Neural cell (in vitro differentiated cells): ENCODE measurements at regions not wholly inside any gene's neighbourhood (a gene's known extent, or its start where the extent isn't known, plus 50 kb on each side); places are given as distances from the start of the nearest gene placed in this dataset.

Experiments used
- H2AFZ ChIP-seq: fragments of 200-600, 300-800 bp; sonication (generic), shearing (Covaris generic); 2 replicates; pipeline ENCODE4 v1.6.0; 2014; ENCODE audit warnings: low read depth, mild to moderate bottlenecking, antibody characterized with exemption, low read length, moderate library complexity
- H3F3A ChIP-seq: fragments of 200-600 bp; shearing (Covaris generic); 2 replicates; pipeline ENCODE4 v1.6.1; 2016; ENCODE audit warnings: mild to moderate bottlenecking, moderate library complexity, mixed read lengths, antibody characterized with exemption, low read length; ENCODE audit not compliant: insufficient read depth, poor library complexity, severe bottlenecking
- H3K27ac ChIP-seq: fragments of 200-600, 300-800 bp; sonication (generic), shearing (Covaris generic); 2 replicates; pipeline ENCODE4 v1.5.1; 2014; ENCODE audit warnings: mild to moderate bottlenecking, low read length, moderate library complexity
- H3K27me3 ChIP-seq: fragments of 300-800, 200-600 bp; sonication (generic), shearing (Covaris generic); 2 replicates; pipeline ENCODE4 v1.6.0; 2014; ENCODE audit warnings: mild to moderate bottlenecking, low read depth, low read length, moderate library complexity; ENCODE audit not compliant: insufficient read depth
- H3K36me3 ChIP-seq: fragments of 300-800, 200-600 bp; sonication (generic), shearing (Covaris generic); 2 replicates; pipeline ENCODE4 v1.5.1; 2014; ENCODE audit warnings: mild to moderate bottlenecking, antibody characterized with exemption, low read length, moderate library complexity; ENCODE audit not compliant: insufficient read depth
- H3K4me2 ChIP-seq: fragments of 300-800, 200-600 bp; sonication (generic), shearing (Covaris generic); 2 replicates; pipeline ENCODE4 v1.6.0; 2014; ENCODE audit warnings: mild to moderate bottlenecking, low read length
- H3K4me3 ChIP-seq: fragments of 300-800, 200-600 bp; sonication (generic), shearing (Covaris generic); 2 replicates; pipeline ENCODE4 v1.5.1; 2014; ENCODE audit warnings: mild to moderate bottlenecking, low read length, moderate library complexity
- H3K79me2 ChIP-seq: fragments of 200-600 bp; shearing (Covaris generic); replicated peaks from 2 replicates; pipeline ENCODE4 v1.6.0; 2014; ENCODE audit warnings: mild to moderate bottlenecking, low read length, moderate library complexity; ENCODE audit not compliant: insufficient read depth
- H3K9ac ChIP-seq: fragments of 300-800, 200-600 bp; sonication (generic), shearing (Covaris generic); 2 replicates; pipeline ENCODE4 v1.6.1; 2016; ENCODE audit warnings: mild to moderate bottlenecking, low read length, mixed read lengths
- H3K9me2 ChIP-seq: fragments of 200-600 bp; shearing (Covaris generic); 2 replicates; pipeline ENCODE4 v1.6.1; 2016; ENCODE audit warnings: mild to moderate bottlenecking, low read length, mixed read lengths; ENCODE audit not compliant: insufficient read depth
- H3K9me3 ChIP-seq: fragments of 200-600, 300-800 bp; sonication (generic), shearing (Covaris generic); 2 replicates; pipeline ENCODE4 v1.6.1; 2016; ENCODE audit warnings: mild to moderate bottlenecking, mixed run types, low read length, moderate library complexity, mixed read lengths
- H4K20me1 ChIP-seq: fragments of 200-600 bp; shearing (Covaris generic); 2 replicates; pipeline ENCODE4 v1.6.1; 2016; ENCODE audit warnings: mild to moderate bottlenecking, mixed run types; ENCODE audit not compliant: insufficient read depth
- EP300 ChIP-seq: fragments of 450-650 bp; conservative IDR thresholded peaks from 2 replicates; pipeline ENCODE4 v1.6.1; 2014; ENCODE audit warnings: antibody characterized with exemption, mild to moderate bottlenecking, moderate library complexity; ENCODE audit not compliant: poor library complexity, severe bottlenecking
- EZH2 ChIP-seq: fragments of 200-600, 300-800 bp; shearing (Covaris generic), sonication (generic); IDR thresholded peaks from 2 replicates; pipeline ENCODE4 v1.6.1; 2014; ENCODE audit warnings: antibody characterized with exemption, low read length, borderline replicate concordance, mild to moderate bottlenecking; ENCODE audit not compliant: insufficient read depth, poor library complexity, severe bottlenecking
- MXI1 ChIP-seq: fragments of 450-650 bp; conservative IDR thresholded peaks from 2 replicates; pipeline ENCODE4 v1.6.1; 2014; ENCODE audit warnings: antibody characterized with exemption, mild to moderate bottlenecking; ENCODE audit not compliant: poor library complexity, severe bottlenecking
- POLR2AphosphoS5 ChIP-seq: IDR thresholded peaks from 2 replicates; pipeline ENCODE4 v1.6.1; 2012
- RAD21 ChIP-seq: fragments of 450-650 bp; conservative IDR thresholded peaks from 2 replicates; pipeline ENCODE4 v1.6.1; 2014; ENCODE audit warnings: antibody characterized with exemption, mild to moderate bottlenecking, moderate library complexity
- SMC3 ChIP-seq: fragments of 450-650 bp; conservative IDR thresholded peaks from 2 replicates; pipeline ENCODE4 v1.6.1; 2014; ENCODE audit warnings: antibody characterized with exemption, mild to moderate bottlenecking, moderate library complexity; ENCODE audit not compliant: poor library complexity
- TAF1 ChIP-seq: IDR thresholded peaks from 2 replicates; pipeline ENCODE4 v1.6.1; 2012; ENCODE audit warnings: low read depth
- TF ChIP-seq, protein P1 (sequence below): IDR thresholded peaks from 2 replicates; pipeline ENCODE4 v1.6.1; 2012; ENCODE audit warnings: borderline replicate concordance
- TF ChIP-seq, protein P2 (sequence below): fragments of 450-650 bp; IDR thresholded peaks from 2 replicates; pipeline ENCODE4 v1.5.1; 2014; ENCODE audit warnings: antibody characterized with exemption, mild to moderate bottlenecking, moderate library complexity; ENCODE audit not compliant: poor library complexity, severe bottlenecking

DNA sequence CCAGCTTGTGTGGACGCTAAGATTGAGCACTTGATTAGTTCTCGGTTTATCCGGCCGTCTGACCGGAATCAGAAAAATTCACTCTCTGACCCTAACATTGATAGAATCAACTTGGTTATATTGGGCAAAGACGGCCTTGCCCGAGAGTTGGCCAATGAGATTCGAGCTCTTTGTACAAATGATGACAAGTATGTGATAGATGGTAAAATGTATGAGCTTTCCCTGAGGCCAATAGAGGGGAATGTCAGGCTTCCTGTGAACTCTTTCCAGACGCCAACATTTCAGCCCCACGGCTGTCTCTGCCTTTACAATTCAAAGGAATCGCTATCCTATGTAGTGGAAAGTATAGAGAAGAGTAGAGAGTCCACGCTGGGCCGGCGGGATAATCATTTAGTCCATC is 59.6 kb downstream of the ARHGAP35 start:
- no peaks in the 10 kb centered on the region for H3K27me3 ChIP-seq
- H3K9me2 ChIP-seq: no peaks in the 10 kb centered on the region
- no peak overlapping the region for H3K4me3 ChIP-seq
- H2AFZ ChIP-seq: no peak overlapping the region
- H3K4me2 ChIP-seq: no peak overlapping the region
- H4K20me1 ChIP-seq: no peaks in the 10 kb centered on the region
- peaks cover 69% of the 10 kb centered on the region for H3K79me2 ChIP-seq
- no peak for TF ChIP-seq SMC3
- TF ChIP-seq, protein P1, sequence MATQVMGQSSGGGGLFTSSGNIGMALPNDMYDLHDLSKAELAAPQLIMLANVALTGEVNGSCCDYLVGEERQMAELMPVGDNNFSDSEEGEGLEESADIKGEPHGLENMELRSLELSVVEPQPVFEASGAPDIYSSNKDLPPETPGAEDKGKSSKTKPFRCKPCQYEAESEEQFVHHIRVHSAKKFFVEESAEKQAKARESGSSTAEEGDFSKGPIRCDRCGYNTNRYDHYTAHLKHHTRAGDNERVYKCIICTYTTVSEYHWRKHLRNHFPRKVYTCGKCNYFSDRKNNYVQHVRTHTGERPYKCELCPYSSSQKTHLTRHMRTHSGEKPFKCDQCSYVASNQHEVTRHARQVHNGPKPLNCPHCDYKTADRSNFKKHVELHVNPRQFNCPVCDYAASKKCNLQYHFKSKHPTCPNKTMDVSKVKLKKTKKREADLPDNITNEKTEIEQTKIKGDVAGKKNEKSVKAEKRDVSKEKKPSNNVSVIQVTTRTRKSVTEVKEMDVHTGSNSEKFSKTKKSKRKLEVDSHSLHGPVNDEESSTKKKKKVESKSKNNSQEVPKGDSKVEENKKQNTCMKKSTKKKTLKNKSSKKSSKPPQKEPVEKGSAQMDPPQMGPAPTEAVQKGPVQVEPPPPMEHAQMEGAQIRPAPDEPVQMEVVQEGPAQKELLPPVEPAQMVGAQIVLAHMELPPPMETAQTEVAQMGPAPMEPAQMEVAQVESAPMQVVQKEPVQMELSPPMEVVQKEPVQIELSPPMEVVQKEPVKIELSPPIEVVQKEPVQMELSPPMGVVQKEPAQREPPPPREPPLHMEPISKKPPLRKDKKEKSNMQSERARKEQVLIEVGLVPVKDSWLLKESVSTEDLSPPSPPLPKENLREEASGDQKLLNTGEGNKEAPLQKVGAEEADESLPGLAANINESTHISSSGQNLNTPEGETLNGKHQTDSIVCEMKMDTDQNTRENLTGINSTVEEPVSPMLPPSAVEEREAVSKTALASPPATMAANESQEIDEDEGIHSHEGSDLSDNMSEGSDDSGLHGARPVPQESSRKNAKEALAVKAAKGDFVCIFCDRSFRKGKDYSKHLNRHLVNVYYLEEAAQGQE: no peak
- no peak for TF ChIP-seq RAD21
- no peak for TF ChIP-seq EP300
- TF ChIP-seq TAF1: no peak
- no peak for TF ChIP-seq POLR2AphosphoS5
- TF ChIP-seq, protein P2, sequence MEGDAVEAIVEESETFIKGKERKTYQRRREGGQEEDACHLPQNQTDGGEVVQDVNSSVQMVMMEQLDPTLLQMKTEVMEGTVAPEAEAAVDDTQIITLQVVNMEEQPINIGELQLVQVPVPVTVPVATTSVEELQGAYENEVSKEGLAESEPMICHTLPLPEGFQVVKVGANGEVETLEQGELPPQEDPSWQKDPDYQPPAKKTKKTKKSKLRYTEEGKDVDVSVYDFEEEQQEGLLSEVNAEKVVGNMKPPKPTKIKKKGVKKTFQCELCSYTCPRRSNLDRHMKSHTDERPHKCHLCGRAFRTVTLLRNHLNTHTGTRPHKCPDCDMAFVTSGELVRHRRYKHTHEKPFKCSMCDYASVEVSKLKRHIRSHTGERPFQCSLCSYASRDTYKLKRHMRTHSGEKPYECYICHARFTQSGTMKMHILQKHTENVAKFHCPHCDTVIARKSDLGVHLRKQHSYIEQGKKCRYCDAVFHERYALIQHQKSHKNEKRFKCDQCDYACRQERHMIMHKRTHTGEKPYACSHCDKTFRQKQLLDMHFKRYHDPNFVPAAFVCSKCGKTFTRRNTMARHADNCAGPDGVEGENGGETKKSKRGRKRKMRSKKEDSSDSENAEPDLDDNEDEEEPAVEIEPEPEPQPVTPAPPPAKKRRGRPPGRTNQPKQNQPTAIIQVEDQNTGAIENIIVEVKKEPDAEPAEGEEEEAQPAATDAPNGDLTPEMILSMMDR: no peak
- no peak for TF ChIP-seq EZH2
- TF ChIP-seq MXI1: no peak
- H3K9ac ChIP-seq: no peak overlapping the region
- no peak overlapping the region for H3K27ac ChIP-seq
- H3F3A ChIP-seq: no peaks in the 10 kb centered on the region
- no peaks in the 10 kb centered on the region for H3K9me3 ChIP-seq
- H3K36me3 ChIP-seq: peaks cover 22% of the 10 kb centered on the region

DNA sequence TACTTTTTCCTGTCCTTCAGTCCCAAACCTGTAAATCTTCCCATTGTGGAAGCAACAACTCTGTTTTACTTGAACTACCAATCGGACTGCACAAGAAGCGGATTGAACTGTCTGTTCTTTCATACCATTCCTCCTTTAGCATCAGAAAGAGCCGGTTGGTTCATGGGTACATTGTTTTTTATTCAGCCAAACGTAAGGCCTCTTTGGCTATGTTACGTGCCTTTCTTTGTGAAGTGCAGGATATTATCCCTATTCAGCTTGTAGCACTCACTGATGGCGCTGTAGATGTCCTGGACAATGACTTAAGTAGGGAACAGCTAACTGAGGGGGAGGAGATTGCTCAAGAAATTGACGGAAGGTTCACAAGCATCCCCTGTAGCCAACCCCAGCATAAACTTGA is 60.3 kb downstream of the ARHGAP35 start:
- Histone ChIP-seq H3K27ac (no peak overlapping the region), H3K9ac (no peak overlapping the region)

More for the DNA sequence above, 60.3 kb downstream of the ARHGAP35 start:
- Histone ChIP-seq H3F3A (no peaks in the 10 kb centered on the region), H3K4me2 (no peak overlapping the region), H3K9me3 (no peaks in the 10 kb centered on the region), H4K20me1 (no peaks in the 10 kb centered on the region), H3K4me3 (no peak overlapping the region), H3K9me2 (no peaks in the 10 kb centered on the region), H3K27me3 (no peaks in the 10 kb centered on the region), H3K36me3 (peaks cover 22% of the 10 kb centered on the region), H2AFZ (no peak overlapping the region), H3K79me2 (peaks cover 70% of the 10 kb centered on the region)
- TF ChIP-seq MXI1: no peak
- TF ChIP-seq SMC3: no peak
- TF ChIP-seq, protein P1: no peak
- no peak for TF ChIP-seq EZH2
- no peak for TF ChIP-seq RAD21
- TF ChIP-seq POLR2AphosphoS5: no peak
- TF ChIP-seq EP300: no peak
- no peak for TF ChIP-seq TAF1
- TF ChIP-seq, protein P2: no peak
